ENCODE measurements at regions not wholly inside any gene's neighbourhood (a gene's known extent, or its start where the extent isn't known, plus 50 kb on each side); places are given as distances from the start of the nearest gene placed in this dataset.

DNA sequence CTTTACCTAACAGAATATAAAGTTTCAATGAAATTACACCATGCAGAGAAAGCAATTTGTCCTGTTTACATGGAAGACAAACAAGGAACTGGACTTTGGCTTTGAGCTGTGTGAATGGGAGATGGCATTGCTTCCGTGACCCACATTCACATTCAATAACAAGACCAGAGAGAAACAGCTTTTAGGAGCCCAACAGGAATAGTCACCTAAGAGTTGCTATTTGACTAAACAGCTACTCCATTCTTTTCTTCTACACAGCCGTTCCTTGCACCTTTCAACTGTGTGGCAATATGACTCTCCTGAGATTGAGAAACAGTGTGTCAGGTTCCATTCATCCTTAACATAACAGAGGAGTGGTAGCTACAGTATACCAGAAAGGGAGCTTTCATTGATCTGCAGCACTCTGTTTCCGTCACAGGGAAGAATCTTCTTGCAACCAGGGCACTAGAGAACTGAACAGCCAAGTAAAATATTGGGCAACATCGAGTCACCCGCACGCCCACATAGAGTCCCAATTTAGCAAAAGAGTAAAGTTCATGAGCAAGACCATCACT, 355.1 kb downstream of the HAO1 start:
- no peak overlapping the region for H3K27ac Mint-ChIP-seq
- H3K4me3 ChIP-seq (ENCODE audit: low read length), result no peak overlapping the region
- intact Hi-C loops (cut with micrococcal nuclease), result no loop called here
- H3K36me3 ChIP-seq (ENCODE audit: control insufficient read depth, insufficient read depth, low read length), result no peaks in the 10 kb centered on the region
- no peaks in the 10 kb centered on the region for H3K27me3 ChIP-seq (ENCODE audit: control insufficient read depth, insufficient read depth, low read length)
- TF ChIP-seq, protein P1, sequence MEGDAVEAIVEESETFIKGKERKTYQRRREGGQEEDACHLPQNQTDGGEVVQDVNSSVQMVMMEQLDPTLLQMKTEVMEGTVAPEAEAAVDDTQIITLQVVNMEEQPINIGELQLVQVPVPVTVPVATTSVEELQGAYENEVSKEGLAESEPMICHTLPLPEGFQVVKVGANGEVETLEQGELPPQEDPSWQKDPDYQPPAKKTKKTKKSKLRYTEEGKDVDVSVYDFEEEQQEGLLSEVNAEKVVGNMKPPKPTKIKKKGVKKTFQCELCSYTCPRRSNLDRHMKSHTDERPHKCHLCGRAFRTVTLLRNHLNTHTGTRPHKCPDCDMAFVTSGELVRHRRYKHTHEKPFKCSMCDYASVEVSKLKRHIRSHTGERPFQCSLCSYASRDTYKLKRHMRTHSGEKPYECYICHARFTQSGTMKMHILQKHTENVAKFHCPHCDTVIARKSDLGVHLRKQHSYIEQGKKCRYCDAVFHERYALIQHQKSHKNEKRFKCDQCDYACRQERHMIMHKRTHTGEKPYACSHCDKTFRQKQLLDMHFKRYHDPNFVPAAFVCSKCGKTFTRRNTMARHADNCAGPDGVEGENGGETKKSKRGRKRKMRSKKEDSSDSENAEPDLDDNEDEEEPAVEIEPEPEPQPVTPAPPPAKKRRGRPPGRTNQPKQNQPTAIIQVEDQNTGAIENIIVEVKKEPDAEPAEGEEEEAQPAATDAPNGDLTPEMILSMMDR (IDR thresholded peaks at IDR 0.05), result no peak
- peaks cover 3% of the 10 kb centered on the region in 2 donors for H3K9me3 Mint-ChIP-seq
- no peaks in the 10 kb centered on the region for H3K4me1 ChIP-seq (ENCODE audit: control insufficient read depth, insufficient read depth, low read length)
- DNase-seq (no peak), ATAC-seq (no peak)
- H3K4me1 Mint-ChIP-seq, result no peaks in the 10 kb centered on the region
- no peaks in the 10 kb centered on the region for H3K36me3 Mint-ChIP-seq
- H3K9me3 ChIP-seq (ENCODE audit: control insufficient read depth, insufficient read depth, low read length), result no peaks in the 10 kb centered on the region
- no peaks in the 10 kb centered on the region for H3K27me3 Mint-ChIP-seq (ENCODE audit: low read depth in 2 of 2)
- H3K4me3 Mint-ChIP-seq, result no peak overlapping the region
- WGBS (ENCODE audit: insufficient coverage), result 81% methylated on average over 6 of the region's 6 CpGs
- H3K27ac ChIP-seq (ENCODE audit: low read length), result no peak overlapping the region

DNA sequence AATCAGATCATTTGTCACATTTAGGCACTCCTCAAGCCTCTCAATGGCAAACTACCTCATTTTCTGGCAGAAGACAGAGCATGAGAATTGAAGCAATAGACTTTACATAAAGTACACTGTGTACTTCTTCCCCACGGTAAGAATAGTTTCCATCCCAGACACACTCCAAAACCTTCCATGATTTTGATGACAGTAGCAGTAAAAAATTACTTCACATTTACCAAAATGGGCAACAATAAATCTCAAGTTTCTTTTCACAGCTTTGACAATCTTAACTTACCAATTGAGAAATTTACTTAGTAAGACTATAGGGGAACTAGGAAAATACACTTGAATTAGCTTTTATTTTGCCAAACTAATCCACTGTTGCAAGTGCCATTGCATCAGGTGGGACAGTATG, 353.8 kb downstream of the HAO1 start:
- Mint-ChIP-seq H3K27ac (no peak overlapping the region), H3K27me3 (ENCODE audit: low read depth in 2 of 2) (no peaks in the 10 kb centered on the region), H3K4me1 (no peaks in the 10 kb centered on the region), H3K36me3 (no peaks in the 10 kb centered on the region), H3K9me3 (peaks cover 3% of the 10 kb centered on the region in 2 donors), H3K4me3 (no peak overlapping the region)
- Histone ChIP-seq H3K36me3 (ENCODE audit: control insufficient read depth, insufficient read depth, low read length) (no peaks in the 10 kb centered on the region), H3K27me3 (ENCODE audit: control insufficient read depth, insufficient read depth, low read length) (no peaks in the 10 kb centered on the region), H3K27ac (ENCODE audit: low read length) (no peak overlapping the region), H3K4me1 (ENCODE audit: control insufficient read depth, insufficient read depth, low read length) (no peaks in the 10 kb centered on the region), H3K4me3 (ENCODE audit: low read length) (no peak overlapping the region), H3K9me3 (ENCODE audit: control insufficient read depth, insufficient read depth, low read length) (no peaks in the 10 kb centered on the region)
- DNase-seq (no peak), ATAC-seq (no peak)
- 86% methylated on average over 1 of the region's 1 CpG for WGBS (ENCODE audit: insufficient coverage)
- TF ChIP-seq, protein P1 (IDR thresholded peaks at IDR 0.05), result no peak
- intact Hi-C loops (cut with micrococcal nuclease), result no loop called here

DNA sequence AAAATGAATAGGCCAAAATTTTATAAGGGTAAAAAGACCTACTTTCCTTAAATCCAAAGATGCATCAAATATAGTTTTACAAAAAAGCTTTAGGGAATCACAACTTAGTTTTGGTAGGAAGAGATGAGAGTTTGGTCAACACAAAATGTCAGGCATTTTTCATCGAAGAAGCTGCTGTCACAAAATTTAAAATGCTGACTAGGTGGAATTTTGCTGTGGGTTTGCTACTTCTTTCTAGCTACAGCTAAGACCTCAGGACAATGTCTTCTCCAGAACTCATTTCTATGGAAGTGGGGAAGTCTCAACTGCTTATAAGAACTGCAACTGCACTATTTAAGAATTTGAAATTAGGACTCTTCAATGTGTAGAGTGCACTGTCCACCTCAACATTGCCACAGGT, 351.1 kb downstream of the HAO1 start:
- intact Hi-C loops (cut with micrococcal nuclease), result no loop called here
- H3K9me3 Mint-ChIP-seq, result peaks cover 0 to 3% of the 10 kb centered on the region in 2 donors
- WGBS (ENCODE audit: insufficient coverage), result 92% methylated on average over 1 of the region's 1 CpG
- H3K4me3 Mint-ChIP-seq, result no peak overlapping the region
- no peaks in the 10 kb centered on the region for H3K36me3 Mint-ChIP-seq
- H3K27me3 Mint-ChIP-seq (ENCODE audit: low read depth in 2 of 2), result no peaks in the 10 kb centered on the region
- no peaks in the 10 kb centered on the region for H3K4me1 Mint-ChIP-seq
- no peaks in the 10 kb centered on the region for H3K9me3 ChIP-seq (ENCODE audit: control insufficient read depth, insufficient read depth, low read length)
- H3K4me3 ChIP-seq (ENCODE audit: low read length), result no peak overlapping the region
- TF ChIP-seq, protein P1 (IDR thresholded peaks at IDR 0.05), result no peak
- H3K4me1 ChIP-seq (ENCODE audit: control insufficient read depth, insufficient read depth, low read length), result no peaks in the 10 kb centered on the region
- no peak overlapping the region for H3K27ac ChIP-seq (ENCODE audit: low read length)
- no peaks in the 10 kb centered on the region for H3K27me3 ChIP-seq (ENCODE audit: control insufficient read depth, insufficient read depth, low read length)
- H3K27ac Mint-ChIP-seq, result no peak overlapping the region
- DNase-seq, result no peak
- no peaks in the 10 kb centered on the region for H3K36me3 ChIP-seq (ENCODE audit: control insufficient read depth, insufficient read depth, low read length)
- ATAC-seq, result no peak

DNA sequence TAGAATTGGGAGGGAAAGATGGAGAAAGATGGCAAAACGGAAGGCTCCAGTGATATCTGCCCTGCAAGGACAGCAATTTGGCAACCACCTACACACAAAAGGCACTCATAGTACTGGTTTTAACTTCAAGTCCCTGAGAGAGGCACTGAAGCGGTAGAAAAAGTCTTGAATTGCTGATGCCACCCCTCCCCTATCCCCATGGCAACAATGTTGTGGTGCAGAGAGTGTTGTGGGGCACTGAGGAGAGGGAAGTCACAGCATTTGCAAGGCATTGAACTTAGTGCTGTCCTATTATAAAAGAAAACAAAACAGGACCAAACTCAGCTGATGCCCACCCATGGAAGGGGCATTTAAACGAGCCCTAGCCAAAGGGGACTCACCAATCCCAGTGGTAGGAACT, 343.7 kb downstream of the HAO1 start:
- ATAC-seq, result no peak
- Histone ChIP-seq H3K9me3 (ENCODE audit: control insufficient read depth, insufficient read depth, low read length) (peaks cover 4% of the 10 kb centered on the region), H3K27ac (ENCODE audit: low read length) (no peak overlapping the region), H3K4me1 (ENCODE audit: control insufficient read depth, insufficient read depth, low read length) (no peaks in the 10 kb centered on the region), H3K36me3 (ENCODE audit: control insufficient read depth, insufficient read depth, low read length) (no peaks in the 10 kb centered on the region), H3K27me3 (ENCODE audit: control insufficient read depth, insufficient read depth, low read length) (no peaks in the 10 kb centered on the region), H3K4me3 (ENCODE audit: low read length) (no peak overlapping the region)
- H3K4me1 Mint-ChIP-seq, result no peaks in the 10 kb centered on the region
- H3K27me3 Mint-ChIP-seq (ENCODE audit: low read depth in 2 of 2), result no peaks in the 10 kb centered on the region
- TF ChIP-seq, protein P1 (IDR thresholded peaks at IDR 0.05), result no peak
- H3K27ac Mint-ChIP-seq, result no peak overlapping the region
- WGBS (ENCODE audit: insufficient coverage), result 61% methylated on average over 2 of the region's 3 CpGs
- intact Hi-C loops (cut with micrococcal nuclease), result no loop called here
- peaks cover 3 to 12% of the 10 kb centered on the region in 2 donors for H3K9me3 Mint-ChIP-seq
- H3K36me3 Mint-ChIP-seq, result no peaks in the 10 kb centered on the region
- no peak for DNase-seq
- H3K4me3 Mint-ChIP-seq, result no peak overlapping the region

Data from natural killer cell (primary cell).